ENCODE measurements at regions not wholly inside any gene's neighbourhood (a gene's known extent, or its start where the extent isn't known, plus 50 kb on each side); places are given as distances from the start of the nearest gene placed in this dataset.
"Not testable (repeated sequence)": the region's sequence is repeated elsewhere in the genome, so short reads cannot be mapped to it uniquely, and the experiment has no call there.

DNA sequence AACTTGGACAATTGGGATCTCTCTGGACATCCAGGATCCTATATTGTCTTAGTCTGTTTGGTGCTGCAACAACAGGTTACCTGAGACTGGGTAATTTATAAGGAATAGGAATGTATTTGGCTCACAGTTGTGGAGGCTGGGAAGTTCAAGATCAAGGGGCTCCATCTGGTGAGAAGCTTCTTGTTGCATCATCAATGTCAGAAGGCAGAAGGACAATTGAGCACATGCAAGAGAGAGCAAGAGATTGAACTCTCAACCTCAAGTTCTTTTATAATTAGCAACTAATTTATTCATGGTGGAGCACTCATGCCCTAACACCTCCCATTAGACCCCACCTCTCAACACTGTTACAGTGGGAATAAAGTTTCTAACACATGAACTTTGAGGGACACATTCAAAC, 124.7 kb upstream of the ETV3 start:
- H3K27ac Mint-ChIP-seq, result no peak overlapping the region
- no peak for DNase-seq
- H3K4me1 Mint-ChIP-seq, result no peaks in the 10 kb centered on the region
- H3K36me3 Mint-ChIP-seq (ENCODE audit: low read depth), result no peaks in the 10 kb centered on the region
- H3K27me3 Mint-ChIP-seq (ENCODE audit: low read depth, poor library complexity), result no peaks in the 10 kb centered on the region
- H3K4me3 Mint-ChIP-seq, result no peak overlapping the region
- H3K9me3 Mint-ChIP-seq, result peaks cover 7% of the 10 kb centered on the region
- no peak for TF ChIP-seq CTCF (IDR thresholded peaks at IDR 0.05)

GRCh38 chr1:157262422-157262821, 124.2 kb upstream of the ETV3 start:
- DNase-seq, result no peak
- H3K4me3 Mint-ChIP-seq, result no peak overlapping the region
- no peaks in the 10 kb centered on the region for H3K4me1 Mint-ChIP-seq
- no peaks in the 10 kb centered on the region for H3K27me3 Mint-ChIP-seq (ENCODE audit: low read depth, poor library complexity)
- no peak for TF ChIP-seq CTCF (IDR thresholded peaks at IDR 0.05)
- H3K36me3 Mint-ChIP-seq (ENCODE audit: low read depth), result no peaks in the 10 kb centered on the region
- no peak overlapping the region for H3K27ac Mint-ChIP-seq
- peaks cover 9% of the 10 kb centered on the region for H3K9me3 Mint-ChIP-seq

GRCh38 chr1:157255891-157256290, 117.7 kb upstream of the ETV3 start:
- H3K36me3 Mint-ChIP-seq (ENCODE audit: low read depth); H3K4me1 Mint-ChIP-seq; H3K27ac Mint-ChIP-seq; H3K27me3 Mint-ChIP-seq (ENCODE audit: low read depth, poor library complexity); DNase-seq; H3K4me3 Mint-ChIP-seq: not testable (repeated sequence)
- peaks cover 47% of the 10 kb centered on the region for H3K9me3 Mint-ChIP-seq

DNA sequence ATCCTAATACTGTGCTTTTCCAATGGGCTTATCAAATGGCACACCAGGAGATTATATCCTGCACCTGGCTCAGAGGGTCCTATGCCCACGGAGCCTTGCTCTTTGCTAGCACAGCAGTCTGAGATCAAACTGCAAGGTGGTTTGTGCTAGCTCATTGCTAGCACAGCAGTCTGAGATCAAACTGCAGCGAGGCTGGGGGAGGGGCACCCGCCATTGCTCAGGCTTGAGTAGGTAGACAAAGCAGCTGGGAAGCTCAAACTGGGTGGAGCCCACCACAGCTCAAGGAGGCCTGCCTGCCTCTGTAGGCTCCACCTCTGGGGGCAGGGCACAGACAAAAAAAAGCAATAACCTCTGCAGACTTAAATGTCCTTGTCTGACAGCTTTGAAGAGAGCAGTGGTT, 116.0 kb upstream of the ETV3 start:
- DNase-seq; H3K27ac Mint-ChIP-seq; H3K4me3 Mint-ChIP-seq; H3K4me1 Mint-ChIP-seq; H3K36me3 Mint-ChIP-seq (ENCODE audit: low read depth); H3K27me3 Mint-ChIP-seq (ENCODE audit: low read depth, poor library complexity): not testable (repeated sequence)
- H3K9me3 Mint-ChIP-seq, result peaks cover 43% of the 10 kb centered on the region

GRCh38 chr1:157252473-157252872, 114.3 kb upstream of the ETV3 start:
- H3K4me1 Mint-ChIP-seq, result no peaks in the 10 kb centered on the region
- TF ChIP-seq CTCF (IDR thresholded peaks at IDR 0.05), result no peak
- H3K4me3 Mint-ChIP-seq, result no peak overlapping the region
- no peak for DNase-seq
- peaks cover 14% of the 10 kb centered on the region for H3K27me3 Mint-ChIP-seq (ENCODE audit: low read depth, poor library complexity)
- peaks cover 38% of the 10 kb centered on the region for H3K9me3 Mint-ChIP-seq
- H3K36me3 Mint-ChIP-seq (ENCODE audit: low read depth), result no peaks in the 10 kb centered on the region
- H3K27ac Mint-ChIP-seq, result no peak overlapping the region

GRCh38 chr1:157249739-157250138, 111.5 kb upstream of the ETV3 start:
- H3K9me3 Mint-ChIP-seq, result peaks cover 29% of the 10 kb centered on the region
- no peak for DNase-seq
- peaks cover 13% of the 10 kb centered on the region for H3K27me3 Mint-ChIP-seq (ENCODE audit: low read depth, poor library complexity)
- H3K4me3 Mint-ChIP-seq, result no peak overlapping the region
- no peaks in the 10 kb centered on the region for H3K36me3 Mint-ChIP-seq (ENCODE audit: low read depth)
- TF ChIP-seq CTCF (IDR thresholded peaks at IDR 0.05), result no peak
- H3K4me1 Mint-ChIP-seq, result no peaks in the 10 kb centered on the region
- no peak overlapping the region for H3K27ac Mint-ChIP-seq

DNA sequence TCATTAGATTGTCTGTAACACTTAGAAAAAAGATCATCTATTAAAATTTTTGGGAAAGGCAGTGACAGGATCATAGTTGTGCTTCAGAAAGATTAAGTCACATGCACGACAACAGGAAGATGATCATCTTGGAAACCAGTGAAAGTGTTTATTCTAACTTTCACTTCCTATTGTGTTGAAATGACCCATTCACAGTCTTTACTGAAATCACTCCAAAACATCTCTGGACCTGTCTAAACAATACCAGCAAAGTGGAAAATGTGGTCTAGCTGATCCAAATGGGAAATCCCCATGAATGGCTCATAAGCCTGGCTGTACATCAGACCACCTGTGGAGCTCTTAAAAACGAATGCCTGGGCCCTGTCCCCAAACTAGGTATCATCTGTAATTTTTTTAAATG, 111.1 kb upstream of the ETV3 start:
- H3K4me3 Mint-ChIP-seq, result no peak overlapping the region
- H3K27me3 Mint-ChIP-seq (ENCODE audit: low read depth, poor library complexity), result peaks cover 15% of the 10 kb centered on the region
- peaks cover 30% of the 10 kb centered on the region for H3K9me3 Mint-ChIP-seq
- no peaks in the 10 kb centered on the region for H3K36me3 Mint-ChIP-seq (ENCODE audit: low read depth)
- no peak overlapping the region for H3K27ac Mint-ChIP-seq
- no peak for TF ChIP-seq CTCF (IDR thresholded peaks at IDR 0.05)
- DNase-seq, result no peak
- no peaks in the 10 kb centered on the region for H3K4me1 Mint-ChIP-seq

DNA sequence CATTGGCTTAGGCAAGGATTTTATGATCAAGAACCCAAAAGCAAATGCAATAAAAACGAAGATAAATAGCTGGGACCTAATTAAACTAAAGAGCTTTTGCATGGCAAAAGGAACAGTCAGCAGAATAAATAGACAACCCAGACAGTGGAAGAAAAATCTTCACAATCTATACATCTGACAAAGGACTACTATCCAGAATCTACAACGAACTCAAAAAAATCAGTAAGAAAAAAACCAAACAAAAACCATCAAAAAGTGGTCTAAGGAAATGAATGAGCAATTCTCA, 109.5 kb upstream of the ETV3 start:
- H3K9me3 Mint-ChIP-seq, result peaks cover 19% of the 10 kb centered on the region
- H3K27ac Mint-ChIP-seq; H3K36me3 Mint-ChIP-seq (ENCODE audit: low read depth); H3K4me1 Mint-ChIP-seq; DNase-seq; H3K4me3 Mint-ChIP-seq: not testable (repeated sequence)
- peaks cover 16% of the 10 kb centered on the region for H3K27me3 Mint-ChIP-seq (ENCODE audit: low read depth, poor library complexity)
